Erythroblast (primary cell): ENCODE measurements at regions not wholly inside any gene's neighbourhood (a gene's known extent, or its start where the extent isn't known, plus 50 kb on each side); places are given as distances from the start of the nearest gene placed in this dataset.

Experiments used
- GATA1 ChIP-seq: IDR thresholded peaks from 2 replicates; pipeline ENCODE4 v1.6.1; 2011; ENCODE audit warnings: low read depth, mild to moderate bottlenecking, control low read depth, low read length, moderate library complexity
- POLR2A ChIP-seq: IDR thresholded peaks from 2 replicates; pipeline ENCODE4 v1.6.1; 2011; ENCODE audit warnings: mild to moderate bottlenecking, low read length

DNA sequence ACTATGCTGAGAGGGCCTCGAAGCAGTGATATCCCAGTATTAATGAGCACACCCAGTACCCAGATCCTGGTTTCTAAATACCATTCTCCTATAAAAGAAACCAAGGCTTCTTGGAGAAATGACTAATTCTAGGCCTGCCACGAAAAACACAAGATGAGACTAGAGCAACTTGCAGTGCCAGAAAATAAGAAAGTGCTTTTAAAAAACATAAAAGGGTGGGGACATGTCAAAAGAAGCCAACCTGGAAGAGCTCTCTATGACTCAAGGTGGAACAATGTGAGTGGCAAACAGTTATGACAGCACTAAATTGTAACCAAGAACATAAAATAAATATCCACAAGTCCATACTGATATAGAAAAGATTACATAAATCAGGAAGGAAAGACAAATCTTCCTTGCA lies 153.2 kb upstream of the KCNJ18 start:
- TF ChIP-seq POLR2A (no peak), GATA1 (no peak)
